ENCODE measurements at regions not wholly inside any gene's neighbourhood (a gene's known extent, or its start where the extent isn't known, plus 50 kb on each side); places are given as distances from the start of the nearest gene placed in this dataset.
A peak's percentile ranks its signal among the peaks of the same experiment; 100 is the strongest.
"Not testable (repeated sequence)": the region's sequence is repeated elsewhere in the genome, so short reads cannot be mapped to it uniquely, and the experiment has no call there.

GRCh38 chr1:198978523-198978922, 339.7 kb downstream of the PTPRC start:
- DNase-seq: no peak
- no peak overlapping the region for H3K4me3 ChIP-seq
- H3K9me3 ChIP-seq (replicated peaks): no peaks in the 10 kb centered on the region
- no peaks in the 10 kb centered on the region for H3K4me1 ChIP-seq
- H3K27ac ChIP-seq: no peak overlapping the region
- H3K36me3 ChIP-seq: no peaks in the 10 kb centered on the region
- no peaks in the 10 kb centered on the region for H3K27me3 ChIP-seq

GRCh38 chr1:198986036-198986435, 347.2 kb downstream of the PTPRC start:
- Histone ChIP-seq H3K27me3 (no peaks in the 10 kb centered on the region), H3K4me1 (no peaks in the 10 kb centered on the region), H3K4me3 (no peak overlapping the region), H3K36me3 (no peaks in the 10 kb centered on the region), H3K27ac (no peak overlapping the region), H3K9me3 (replicated peaks) (no peaks in the 10 kb centered on the region)
- no peak for DNase-seq

- Histone ChIP-seq H3K27me3 (no peaks in the 10 kb centered on the region), H3K36me3 (no peaks in the 10 kb centered on the region), H3K9me3 (replicated peaks) (no peaks in the 10 kb centered on the region), H3K4me1 (no peaks in the 10 kb centered on the region), H3K4me3 (no peak overlapping the region), H3K27ac (no peak overlapping the region)
- no peak for DNase-seq
Observed at GRCh38 chr1:198986442-198986841, 347.6 kb downstream of the PTPRC start.

GRCh38 chr1:199002661-199003060, 363.8 kb downstream of the PTPRC start:
- no peak for DNase-seq
- Histone ChIP-seq H3K27ac (no peak overlapping the region), H3K4me1 (no peaks in the 10 kb centered on the region), H3K4me3 (no peak overlapping the region), H3K27me3 (no peaks in the 10 kb centered on the region), H3K9me3 (replicated peaks) (no peaks in the 10 kb centered on the region), H3K36me3 (no peaks in the 10 kb centered on the region)

GRCh38 chr1:199007423-199007822, 368.6 kb downstream of the PTPRC start:
- Histone ChIP-seq H3K9me3 (replicated peaks) (no peaks in the 10 kb centered on the region), H3K4me1 (no peaks in the 10 kb centered on the region), H3K36me3 (no peaks in the 10 kb centered on the region), H3K4me3 (no peak overlapping the region), H3K27ac (no peak overlapping the region), H3K27me3 (no peaks in the 10 kb centered on the region)
- peak in 1 of 2 experiments; percentile 1 for DNase-seq

- H3K4me1 ChIP-seq: no peaks in the 10 kb centered on the region
- H3K36me3 ChIP-seq: no peaks in the 10 kb centered on the region
- H3K27ac ChIP-seq: no peak overlapping the region
- no peak for DNase-seq
- H3K27me3 ChIP-seq: no peaks in the 10 kb centered on the region
- H3K4me3 ChIP-seq: no peak overlapping the region
- no peaks in the 10 kb centered on the region for H3K9me3 ChIP-seq (replicated peaks)
Observed at GRCh38 chr1:199009447-199009846, 370.6 kb downstream of the PTPRC start.

GRCh38 chr1:199010492-199010891, 371.7 kb downstream of the PTPRC start:
- H3K4me1 ChIP-seq: no peaks in the 10 kb centered on the region
- no peak for DNase-seq
- H3K27me3 ChIP-seq: no peaks in the 10 kb centered on the region
- H3K36me3 ChIP-seq: no peaks in the 10 kb centered on the region
- no peaks in the 10 kb centered on the region for H3K9me3 ChIP-seq (replicated peaks)
- no peak overlapping the region for H3K4me3 ChIP-seq
- no peak overlapping the region for H3K27ac ChIP-seq

GRCh38 chr1:199010933-199011332, 372.1 kb downstream of the PTPRC start:
- DNase-seq: no peak
- H3K4me3 ChIP-seq: no peak overlapping the region
- no peaks in the 10 kb centered on the region for H3K36me3 ChIP-seq
- no peaks in the 10 kb centered on the region for H3K27me3 ChIP-seq
- H3K9me3 ChIP-seq (replicated peaks): no peaks in the 10 kb centered on the region
- no peaks in the 10 kb centered on the region for H3K4me1 ChIP-seq
- H3K27ac ChIP-seq: no peak overlapping the region

GRCh38 chr1:199015799-199016198, 377.0 kb downstream of the PTPRC start:
- Histone ChIP-seq H3K9me3 (replicated peaks) (no peaks in the 10 kb centered on the region), H3K4me1 (no peaks in the 10 kb centered on the region), H3K36me3 (no peaks in the 10 kb centered on the region), H3K27me3 (no peaks in the 10 kb centered on the region), H3K27ac (no peak overlapping the region), H3K4me3 (no peak overlapping the region)
- no peak for DNase-seq

GRCh38 chr1:199018471-199019135, 379.8 kb downstream of the PTPRC start:
- no peak overlapping the region for H3K27ac ChIP-seq
- no peaks in the 10 kb centered on the region for H3K9me3 ChIP-seq (replicated peaks)
- DNase-seq: no peak
- no peaks in the 10 kb centered on the region for H3K36me3 ChIP-seq
- no peak overlapping the region for H3K4me3 ChIP-seq
- no peaks in the 10 kb centered on the region for H3K27me3 ChIP-seq
- no peaks in the 10 kb centered on the region for H3K4me1 ChIP-seq

GRCh38 chr1:199020051-199020450, 381.2 kb downstream of the PTPRC start:
- H3K9me3 ChIP-seq (replicated peaks): no peaks in the 10 kb centered on the region
- no peak overlapping the region for H3K4me3 ChIP-seq
- no peaks in the 10 kb centered on the region for H3K27me3 ChIP-seq
- H3K27ac ChIP-seq: no peak overlapping the region
- no peak for DNase-seq
- H3K4me1 ChIP-seq: no peaks in the 10 kb centered on the region
- no peaks in the 10 kb centered on the region for H3K36me3 ChIP-seq

GRCh38 chr1:199020904-199021303, 382.1 kb downstream of the PTPRC start:
- H3K27me3 ChIP-seq: no peaks in the 10 kb centered on the region
- no peak overlapping the region for H3K4me3 ChIP-seq
- no peaks in the 10 kb centered on the region for H3K9me3 ChIP-seq (replicated peaks)
- no peaks in the 10 kb centered on the region for H3K4me1 ChIP-seq
- H3K27ac ChIP-seq: no peak overlapping the region
- no peak for DNase-seq
- H3K36me3 ChIP-seq: no peaks in the 10 kb centered on the region

GRCh38 chr1:199029401-199029800, 390.6 kb downstream of the PTPRC start:
- no peak for DNase-seq
- no peaks in the 10 kb centered on the region for H3K27me3 ChIP-seq
- H3K36me3 ChIP-seq: no peaks in the 10 kb centered on the region
- H3K27ac ChIP-seq: no peak overlapping the region
- no peaks in the 10 kb centered on the region for H3K9me3 ChIP-seq (replicated peaks)
- no peaks in the 10 kb centered on the region for H3K4me1 ChIP-seq
- no peak overlapping the region for H3K4me3 ChIP-seq

- no peaks in the 10 kb centered on the region for H3K27me3 ChIP-seq
- DNase-seq: no peak
- H3K36me3 ChIP-seq: no peaks in the 10 kb centered on the region
- no peaks in the 10 kb centered on the region for H3K4me1 ChIP-seq
- no peak overlapping the region for H3K27ac ChIP-seq
- no peaks in the 10 kb centered on the region for H3K9me3 ChIP-seq (replicated peaks)
- H3K4me3 ChIP-seq: no peak overlapping the region
Observed at GRCh38 chr1:199029855-199030254, 391.0 kb downstream of the PTPRC start.

GRCh38 chr1:199030541-199030940, 391.7 kb downstream of the PTPRC start:
- H3K27ac ChIP-seq; H3K4me1 ChIP-seq; H3K36me3 ChIP-seq; H3K9me3 ChIP-seq (replicated peaks); H3K4me3 ChIP-seq; H3K27me3 ChIP-seq; DNase-seq: not testable (repeated sequence)

- H3K4me1 ChIP-seq; H3K9me3 ChIP-seq (replicated peaks); H3K36me3 ChIP-seq; DNase-seq; H3K4me3 ChIP-seq; H3K27me3 ChIP-seq; H3K27ac ChIP-seq: not testable (repeated sequence)
Observed at GRCh38 chr1:199031170-199031569, 392.3 kb downstream of the PTPRC start.

Measured in SJCRH30 (cell line).